Keratinocyte (primary cell): ENCODE measurements at regions not wholly inside any gene's neighbourhood (a gene's known extent, or its start where the extent isn't known, plus 50 kb on each side); places are given as distances from the start of the nearest gene placed in this dataset.

Experiments
- DNase-seq: peaks from one replicate; pipeline ENCODE4 v3.0.0-alpha.2; 2011; ENCODE audit warnings: low read depth, missing footprints, low spot score
- FAIRE-seq: peaks from 2 replicates; lab custom pipeline; 2011; peaks lifted over from hg19 to GRCh38; lab: Jason Lieb, UNC
- H2AFZ ChIP-seq: 2 replicates; pipeline ENCODE4 v1.6.0; 2012; ENCODE audit warnings: low read length, control low read depth, inconsistent platforms; ENCODE audit not compliant: control insufficient read depth
- H3K27ac ChIP-seq: 2 replicates; pipeline ENCODE4 v1.5.1; 2011; ENCODE audit warnings: low read length; ENCODE audit not compliant: control insufficient read depth, insufficient read depth
- H3K27me3 ChIP-seq: 3 replicates; pipeline ENCODE4 v1.6.0; 2011; ENCODE audit warnings: low read length; ENCODE audit not compliant: control insufficient read depth, insufficient read depth; ENCODE audit errors: extremely low read depth
- H3K36me3 ChIP-seq, 2 experiments: 2 replicates in 1 of 2; 3 replicates in 1 of 2; pipeline ENCODE4 v1.5.1; 2011; ENCODE audit warnings: low read length in 2 of 2, mild to moderate bottlenecking in 1 of 2; ENCODE audit not compliant: control insufficient read depth in 2 of 2, insufficient read depth in 2 of 2; ENCODE audit errors: extremely low read depth in 1 of 2
- H3K4me1 ChIP-seq: 3 replicates; pipeline ENCODE4 v1.5.1; 2011; ENCODE audit warnings: low read length; ENCODE audit not compliant: control insufficient read depth, insufficient read depth; ENCODE audit errors: extremely low read depth
- H3K4me2 ChIP-seq: 3 replicates; pipeline ENCODE4 v1.6.0; 2011; ENCODE audit warnings: low read depth, low read length; ENCODE audit not compliant: control insufficient read depth, insufficient read depth; ENCODE audit errors: extremely low read depth
- H3K4me3 ChIP-seq, 3 experiments: fragments of 200-600 bp in 1 of 3; sonication (generic) in 1 of 3; 2 replicates in 2 of 3; 3 replicates in 1 of 3; pipeline ENCODE4 v1.5.1; 2011 to 2016; ENCODE audit warnings: low read length in 3 of 3, mild to moderate bottlenecking in 3 of 3, control low read depth in 2 of 3, inconsistent platforms in 1 of 3, low read depth in 1 of 3, mixed read lengths in 1 of 3, mixed run types in 1 of 3, moderate library complexity in 1 of 3; ENCODE audit not compliant: control insufficient read depth in 2 of 3, insufficient read depth in 2 of 3; ENCODE audit errors: extremely low read depth in 1 of 3
- H3K79me2 ChIP-seq: 2 replicates; pipeline ENCODE4 v1.6.0; 2012; ENCODE audit warnings: low read length; ENCODE audit not compliant: control insufficient read depth, insufficient read depth
- H3K9ac ChIP-seq: 3 replicates; pipeline ENCODE4 v1.6.0; 2011; ENCODE audit warnings: low read length; ENCODE audit not compliant: control insufficient read depth, insufficient read depth; ENCODE audit errors: extremely low read depth
- H3K9me1 ChIP-seq: 3 replicates; pipeline ENCODE4 v1.6.0; 2011; ENCODE audit warnings: low read length; ENCODE audit not compliant: control insufficient read depth, insufficient read depth; ENCODE audit errors: extremely low read depth
- H3K9me3 ChIP-seq: 2 replicates; pipeline ENCODE4 v1.5.1; 2012; ENCODE audit warnings: low read depth, low read length; ENCODE audit not compliant: control insufficient read depth
- H4K20me1 ChIP-seq: 3 replicates; pipeline ENCODE4 v1.6.0; 2011; ENCODE audit warnings: low read length; ENCODE audit not compliant: control insufficient read depth, insufficient read depth; ENCODE audit errors: extremely low read depth
- CTCF ChIP-seq, 3 experiments: IDR thresholded peaks in 1 of 3; conservative IDR thresholded peaks in 1 of 3; optimal IDR thresholded peaks in 1 of 3; 2 replicates in 2 of 3; 3 replicates in 1 of 3; pipeline versions ENCODE3 to v1.5.1; 2011; ENCODE audit warnings: low read length in 3 of 3, mild to moderate bottlenecking in 3 of 3, moderate library complexity in 2 of 3, control low read depth in 1 of 3, inconsistent platforms in 1 of 3; ENCODE audit not compliant: insufficient read depth in 2 of 3; ENCODE audit errors: extremely low read depth in 1 of 3
- EZH2 ChIP-seq: IDR thresholded peaks from one replicate; pipeline ENCODE4 v1.6.1; 2012; ENCODE audit warnings: inconsistent platforms, mild to moderate bottlenecking, low read length, moderate library complexity
- dilution Hi-C: fragments of 300-500 bp; cut with MboI; formaldehyde crosslinking; loops from one replicate; pipeline ENCODE4 v1.7.0; 2020; ENCODE audit warnings: low sequenced_read_pairs; ENCODE audit not compliant: extremely low pct_ligation_motif_present

GRCh38 chr7:63073736-63074135, 924.9 kb upstream of the ZNF722 start:
- dilution Hi-C loops: no loop called here
- Histone ChIP-seq H3K4me1 (no peaks in the 10 kb centered on the region), H2AFZ (no peak overlapping the region), H3K9me1 (no peaks in the 10 kb centered on the region), H3K27me3 (no peaks in the 10 kb centered on the region), H3K9me3 (peaks cover 6% of the 10 kb centered on the region), H3K36me3 (no peaks in the 10 kb centered on the region), H3K4me2 (no peak overlapping the region), H3K4me3 (no peak overlapping the region), H3K27ac (no peak overlapping the region), H3K79me2 (no peaks in the 10 kb centered on the region), H4K20me1 (no peaks in the 10 kb centered on the region), H3K9ac (no peak overlapping the region)
- TF ChIP-seq CTCF (optimal IDR thresholded peaks at IDR 0.05 in 1 of 3, IDR thresholded peaks at IDR 0.05 in 1 of 3, conservative IDR thresholded peaks at IDR 0.05 in 1 of 3; ENCODE audit: extremely low read depth in 1 of 3, insufficient read depth in 2 of 3, low read length in 3 of 3) (no peak), EZH2 (no peak)
- DNase-seq (no peak), FAIRE-seq (no peak)

- no peaks in the 10 kb centered on the region for H4K20me1 ChIP-seq
- no peak overlapping the region for H3K27ac ChIP-seq
- no peak overlapping the region for H2AFZ ChIP-seq
- H3K36me3 ChIP-seq: no peaks in the 10 kb centered on the region
- no peaks in the 10 kb centered on the region for H3K79me2 ChIP-seq
- H3K9ac ChIP-seq: no peak overlapping the region
- H3K4me3 ChIP-seq: no peak overlapping the region
- H3K9me1 ChIP-seq: no peaks in the 10 kb centered on the region
- FAIRE-seq (no peak), DNase-seq (no peak)
- TF ChIP-seq CTCF (optimal IDR thresholded peaks at IDR 0.05 in 1 of 3, IDR thresholded peaks at IDR 0.05 in 1 of 3, conservative IDR thresholded peaks at IDR 0.05 in 1 of 3; ENCODE audit: extremely low read depth in 1 of 3, insufficient read depth in 2 of 3, low read length in 3 of 3) (no peak), EZH2 (no peak)
- H3K4me2 ChIP-seq: no peak overlapping the region
- no peaks in the 10 kb centered on the region for H3K27me3 ChIP-seq
- no peaks in the 10 kb centered on the region for H3K4me1 ChIP-seq
- H3K9me3 ChIP-seq: peaks cover 7% of the 10 kb centered on the region
- dilution Hi-C loops: no loop called here
These were observed 920.8 kb upstream of the ZNF722 start for GRCh38 chr7:63077841-63078240.
